ENCODE measurements at regions not wholly inside any gene's neighbourhood (a gene's known extent, or its start where the extent isn't known, plus 50 kb on each side); places are given as distances from the start of the nearest gene placed in this dataset.

- Histone ChIP-seq H3K36me3 (no peaks in the 10 kb centered on the region), H3K4me3 (no peak overlapping the region), H3K9me3 (no peaks in the 10 kb centered on the region), H3K27ac (no peak overlapping the region), H3K4me1 (no peaks in the 10 kb centered on the region), H3K27me3 (no peaks in the 10 kb centered on the region)
- WGBS, 5 donors: 75 to 86% (median 82%) methylated on average over 5 of the region's 5 CpGs
- intact Hi-C loops (cut with DNase I; ENCODE audit: low total_unique reads): no loop called here
- DNase-seq: no peak
- TF ChIP-seq POLR2A (IDR thresholded peaks at IDR 0.05) (no peak), EP300 (IDR thresholded peaks at IDR 0.05) (no peak), POLR2AphosphoS5 (IDR thresholded peaks at IDR 0.05) (no peak), CTCF (IDR thresholded peaks at IDR 0.05) (no peak)
Observed at GRCh38 chr2:805664-806063, 128.5 kb upstream of the TMEM18 start.

DNA sequence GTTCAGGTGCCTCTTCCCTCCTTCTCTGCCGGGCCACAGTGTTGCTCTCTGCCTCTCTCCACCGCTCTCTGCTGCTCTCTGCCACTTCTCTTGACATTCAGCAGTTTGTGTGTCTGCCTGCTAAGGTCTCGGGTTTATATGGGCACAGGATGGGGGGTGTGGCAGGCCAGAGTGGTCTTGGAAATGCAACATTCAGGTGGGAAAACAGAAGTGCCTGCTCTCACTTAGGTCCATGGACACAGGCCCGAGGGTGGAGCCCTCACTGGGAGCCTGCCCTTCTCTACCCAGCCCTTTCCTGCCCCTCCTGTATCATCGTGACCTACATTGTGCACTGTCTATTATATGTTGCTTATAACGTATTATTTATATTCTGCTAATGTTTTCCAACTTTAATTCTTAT, 120.8 kb upstream of the TMEM18 start:
- intact Hi-C loops (cut with DNase I; ENCODE audit: low total_unique reads): no loop called here
- WGBS, 5 donors: 57 to 70% (median 64%) methylated on average over 6 of the region's 6 CpGs
- no peaks in the 10 kb centered on the region for H3K4me1 ChIP-seq
- H3K4me3 ChIP-seq: no peak overlapping the region
- no peak overlapping the region for H3K27ac ChIP-seq
- DNase-seq: peak in 1 of 2 donors; percentile 14
- no peaks in the 10 kb centered on the region for H3K36me3 ChIP-seq
- peaks cover 0 to 11% (median 0%) of the 10 kb centered on the region in 3 donors for H3K27me3 ChIP-seq
- TF ChIP-seq POLR2A (IDR thresholded peaks at IDR 0.05) (no peak), EP300 (IDR thresholded peaks at IDR 0.05) (no peak), POLR2AphosphoS5 (IDR thresholded peaks at IDR 0.05) (no peak), CTCF (IDR thresholded peaks at IDR 0.05) (no peak)
- H3K9me3 ChIP-seq: no peaks in the 10 kb centered on the region

DNA sequence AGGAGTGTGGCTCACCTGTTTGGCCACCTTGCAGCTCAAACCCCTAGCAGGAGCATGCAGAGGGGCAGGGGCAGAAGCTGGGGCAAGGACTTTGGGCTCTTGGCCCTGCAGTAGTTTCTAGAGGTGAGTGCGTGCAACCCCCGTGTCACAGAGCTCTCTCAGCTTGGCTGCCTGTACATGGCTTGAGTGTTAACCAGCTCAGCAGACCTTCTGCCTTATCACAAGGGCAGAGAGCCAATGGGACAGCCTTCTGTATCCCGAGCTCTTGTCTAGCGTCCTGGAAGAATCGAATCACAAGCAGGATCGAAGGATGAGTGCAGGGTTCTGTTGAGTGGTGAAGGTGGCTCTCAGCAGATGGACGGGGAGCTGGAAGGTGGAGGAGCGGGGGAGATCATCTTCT, 120.3 kb upstream of the TMEM18 start:
- intact Hi-C loops (cut with DNase I; ENCODE audit: low total_unique reads): no loop called here
- Histone ChIP-seq H3K36me3 (no peaks in the 10 kb centered on the region), H3K4me1 (no peaks in the 10 kb centered on the region), H3K27ac (no peak overlapping the region), H3K4me3 (no peak overlapping the region), H3K9me3 (no peaks in the 10 kb centered on the region), H3K27me3 (peaks cover 0 to 11% (median 0%) of the 10 kb centered on the region in 3 donors)
- DNase-seq: no peak
- no peak for TF ChIP-seq POLR2AphosphoS5 (IDR thresholded peaks at IDR 0.05)
- TF ChIP-seq CTCF (IDR thresholded peaks at IDR 0.05): no peak
- no peak for TF ChIP-seq EP300 (IDR thresholded peaks at IDR 0.05)
- TF ChIP-seq POLR2A (IDR thresholded peaks at IDR 0.05): no peak
- WGBS, 5 donors: 70 to 91% (median 81%) methylated on average over 6 to 8 of the region's 8 CpGs

GRCh38 chr2:796141-796985, 119.2 kb upstream of the TMEM18 start:
- H3K36me3 ChIP-seq: no peaks in the 10 kb centered on the region
- peaks cover 0 to 11% (median 0%) of the 10 kb centered on the region in 3 donors for H3K27me3 ChIP-seq
- H3K4me1 ChIP-seq: no peaks in the 10 kb centered on the region
- H3K4me3 ChIP-seq: no peak overlapping the region
- 88 to 91% (median 90%) methylated on average over 22 to 24 of the region's 24 CpGs for WGBS, 5 donors
- intact Hi-C loops (cut with DNase I; ENCODE audit: low total_unique reads): no loop called here
- DNase-seq: no peak
- no peak for TF ChIP-seq CTCF (IDR thresholded peaks at IDR 0.05)
- no peak for TF ChIP-seq POLR2A (IDR thresholded peaks at IDR 0.05)
- no peak for TF ChIP-seq EP300 (IDR thresholded peaks at IDR 0.05)
- TF ChIP-seq POLR2AphosphoS5 (IDR thresholded peaks at IDR 0.05): no peak
- H3K9me3 ChIP-seq: no peaks in the 10 kb centered on the region
- no peak overlapping the region for H3K27ac ChIP-seq

Data from stomach (tissue), 8 donors.